ENCODE measurements at regions not wholly inside any gene's neighbourhood (a gene's known extent, or its start where the extent isn't known, plus 50 kb on each side); places are given as distances from the start of the nearest gene placed in this dataset.

DNA sequence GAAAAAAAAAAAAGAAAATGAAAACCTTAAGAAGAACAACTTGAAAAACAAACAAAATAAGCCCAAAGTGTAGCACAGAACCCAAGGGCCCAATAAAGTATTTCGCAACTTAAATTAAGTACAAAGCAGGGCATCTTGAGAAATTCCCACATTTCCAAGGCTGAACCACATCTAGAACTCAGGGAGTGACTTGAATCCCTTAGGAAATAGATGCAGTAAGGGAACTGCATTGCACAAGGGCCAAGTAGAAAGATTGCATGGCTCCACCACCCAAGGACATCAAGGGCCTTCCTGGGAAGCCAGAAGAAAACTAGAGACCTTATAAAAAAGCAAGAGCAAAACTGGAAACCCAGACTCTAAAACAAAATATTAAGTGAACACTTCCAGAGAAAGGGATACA lies 352.7 kb downstream of the CXCL12 start:
- no peak for DNase-seq (ENCODE audit: low read depth, low spot score)

DNA sequence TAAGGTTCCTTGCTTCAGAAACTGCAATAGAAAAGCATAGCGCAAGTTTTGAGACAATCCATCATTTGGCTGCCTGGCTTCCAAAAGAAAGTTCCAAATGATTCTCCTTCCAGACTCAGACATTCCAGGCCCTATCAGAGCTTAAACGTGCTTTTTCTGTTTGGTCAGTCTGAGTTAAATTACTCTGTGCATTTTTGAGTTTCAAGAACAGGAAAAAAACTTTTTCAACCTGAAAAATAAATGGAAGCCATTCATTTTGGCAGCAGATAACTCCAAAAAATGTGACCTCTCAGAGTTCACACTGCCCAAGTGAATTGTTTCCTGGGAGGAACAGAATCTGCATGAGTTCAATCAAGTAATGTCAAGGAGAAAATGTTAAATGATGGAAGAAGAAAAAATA lies 354.2 kb downstream of the CXCL12 start:
- no peak for DNase-seq (ENCODE audit: low read depth, low spot score)

DNA sequence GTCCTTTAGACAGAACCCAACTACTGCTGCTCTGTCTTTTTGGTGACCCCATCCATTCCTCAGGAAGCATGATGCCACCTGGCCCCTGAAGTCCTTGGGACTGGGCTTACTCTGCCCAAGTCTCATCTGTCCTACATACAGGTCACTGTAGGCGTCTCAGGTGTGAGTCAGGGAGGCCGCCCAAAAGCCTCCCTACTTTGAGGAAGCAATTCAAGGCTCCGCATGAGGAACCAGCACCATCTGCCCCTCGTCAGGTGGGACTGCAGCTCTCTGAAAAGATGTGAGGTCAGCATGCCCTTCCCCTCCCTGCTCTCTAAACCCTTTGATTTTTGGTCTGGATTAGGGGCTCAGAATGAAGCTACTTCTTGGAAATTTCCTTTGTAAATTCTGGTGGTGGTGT lies 354.8 kb downstream of the CXCL12 start:
- DNase-seq (ENCODE audit: low read depth, low spot score), result peak; percentile 23

GRCh38 chr10:44028384-44029137 lies 356.3 kb downstream of the CXCL12 start:
- DNase-seq (ENCODE audit: low read depth, low spot score), result no peak

DNA sequence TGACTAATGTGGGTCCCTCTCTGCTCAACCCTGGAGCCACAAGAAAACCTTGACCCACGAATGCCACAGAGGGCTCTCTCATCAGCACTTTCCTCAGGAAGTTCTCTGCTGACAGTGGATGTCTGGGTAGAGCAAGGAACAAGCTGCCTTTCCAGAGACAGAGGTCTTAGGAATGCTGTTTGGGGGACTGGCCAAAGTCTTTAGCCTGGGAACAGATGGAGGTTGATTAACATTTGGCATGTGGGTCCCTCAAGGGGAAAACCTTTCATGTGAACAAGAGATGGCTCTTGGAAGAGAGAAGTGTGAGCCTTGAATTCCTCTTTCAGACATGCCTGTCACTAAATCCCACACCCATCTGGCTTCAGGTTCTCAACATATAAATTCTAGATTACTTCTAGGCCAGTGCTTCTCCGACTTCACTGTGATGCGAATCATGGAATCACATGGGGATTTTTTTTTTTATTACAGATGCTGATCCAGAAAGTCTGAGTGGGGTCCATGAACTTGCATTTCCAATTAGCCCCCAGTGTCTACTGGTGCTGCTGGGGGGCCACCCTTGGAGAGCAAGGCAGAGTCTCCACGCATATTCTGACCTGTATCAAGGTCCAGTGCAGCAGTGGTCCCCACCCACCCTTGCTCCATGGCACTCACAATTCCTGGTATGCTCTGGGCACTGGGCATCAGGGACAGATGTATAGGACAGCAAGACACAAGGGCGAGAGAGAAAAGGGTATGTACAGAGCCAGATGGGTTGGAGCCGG lies 360.4 kb downstream of the CXCL12 start:
- no peak for DNase-seq (ENCODE audit: low read depth, low spot score)

DNA sequence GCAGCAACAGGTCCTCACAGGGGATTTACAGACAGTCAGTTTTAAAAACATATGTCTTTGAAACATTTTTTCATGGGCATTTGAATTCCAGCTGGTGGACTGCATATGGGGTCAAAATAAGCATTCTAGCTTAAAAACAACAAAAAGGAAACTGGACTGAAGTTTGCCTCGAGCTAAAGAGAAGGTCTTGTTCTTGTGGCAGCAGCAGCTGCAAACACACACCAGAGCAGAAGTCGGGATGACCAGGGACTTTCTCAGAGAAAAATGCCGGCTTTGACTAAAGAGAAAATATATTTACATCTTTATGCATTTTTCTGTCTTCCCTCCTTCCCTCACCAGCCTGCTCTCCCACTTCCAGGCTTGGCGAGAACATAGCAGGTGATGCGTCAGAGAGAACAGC lies 361.4 kb downstream of the CXCL12 start:
- no peak for DNase-seq (ENCODE audit: low read depth, low spot score)

- DNase-seq (ENCODE audit: low read depth, low spot score), result no peak
Measured at GRCh38 chr10:44022203-44022602, 362.7 kb downstream of the CXCL12 start.

DNA sequence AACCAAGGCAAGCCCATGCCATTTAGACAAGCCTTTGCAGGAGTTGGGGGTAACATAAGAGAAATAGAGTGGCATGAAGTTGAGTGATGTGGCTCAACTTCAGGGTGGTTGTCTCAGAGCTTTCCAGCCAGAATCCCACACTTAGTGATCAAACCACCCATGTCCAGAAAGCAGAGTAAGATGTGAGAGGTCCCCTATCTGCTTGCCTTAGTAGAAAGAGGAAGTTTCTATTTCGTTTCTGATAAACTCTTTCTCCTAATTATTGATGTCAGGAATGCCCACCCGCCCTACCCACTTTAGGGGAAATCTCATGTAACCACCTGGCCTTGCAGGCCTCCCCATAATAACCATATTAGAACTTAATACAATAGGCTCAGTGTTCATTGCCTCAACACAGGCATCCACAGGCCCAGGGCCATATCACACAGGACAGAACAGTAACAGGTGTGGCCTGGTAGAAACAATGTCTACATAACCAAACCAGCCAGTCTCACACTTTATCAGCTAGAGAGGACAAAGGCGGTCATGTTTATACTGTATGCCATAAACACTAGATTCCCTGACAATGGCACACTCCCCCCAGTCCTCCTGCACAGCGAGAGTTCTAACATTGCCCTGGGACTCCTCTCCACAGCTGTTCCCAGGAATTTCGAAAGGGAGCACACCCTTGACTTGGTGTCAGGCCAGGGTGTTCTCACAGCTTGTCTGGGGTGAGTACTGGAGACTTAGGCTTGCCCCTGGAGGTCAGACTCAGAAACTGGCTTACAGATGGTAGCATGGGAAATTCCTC lies 364.4 kb downstream of the CXCL12 start:
- DNase-seq (ENCODE audit: low read depth, low spot score), result no peak

DNA sequence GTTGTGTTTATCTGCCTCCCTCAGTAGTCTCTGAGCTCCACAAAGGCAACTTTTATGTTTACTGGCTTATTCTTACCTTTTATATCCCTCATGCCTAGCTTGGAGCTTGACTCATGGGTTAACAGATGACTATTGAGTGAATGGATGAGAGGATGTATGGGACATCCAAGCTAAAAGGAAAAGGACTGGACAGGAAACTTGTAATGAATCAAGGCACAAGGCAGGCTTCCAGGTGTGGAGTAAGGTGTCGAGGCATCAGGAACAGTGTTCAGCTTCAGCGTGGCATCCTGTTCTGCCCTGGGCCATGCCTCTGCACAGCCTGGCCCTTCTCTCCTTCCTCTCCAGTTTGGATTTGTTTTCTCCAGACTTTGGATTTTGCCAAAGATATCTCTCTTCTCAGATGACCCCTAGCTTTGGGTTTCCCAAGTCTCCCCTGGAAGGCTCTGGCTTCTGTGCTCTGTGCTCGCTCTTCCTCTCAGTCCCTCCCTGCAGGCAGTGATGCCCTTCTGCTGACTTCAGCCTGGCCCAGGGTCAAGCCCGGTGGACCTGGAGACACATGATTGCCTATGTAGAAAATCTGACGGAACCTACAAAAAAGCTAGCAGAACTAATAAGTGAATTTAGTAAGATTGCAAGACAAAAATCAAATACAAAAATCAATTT lies 367.3 kb downstream of the CXCL12 start:
- no peak for DNase-seq (ENCODE audit: low read depth, low spot score)

GRCh38 chr10:44016589-44017482 lies 368.1 kb downstream of the CXCL12 start:
- DNase-seq (ENCODE audit: low read depth, low spot score), result no peak

DNA sequence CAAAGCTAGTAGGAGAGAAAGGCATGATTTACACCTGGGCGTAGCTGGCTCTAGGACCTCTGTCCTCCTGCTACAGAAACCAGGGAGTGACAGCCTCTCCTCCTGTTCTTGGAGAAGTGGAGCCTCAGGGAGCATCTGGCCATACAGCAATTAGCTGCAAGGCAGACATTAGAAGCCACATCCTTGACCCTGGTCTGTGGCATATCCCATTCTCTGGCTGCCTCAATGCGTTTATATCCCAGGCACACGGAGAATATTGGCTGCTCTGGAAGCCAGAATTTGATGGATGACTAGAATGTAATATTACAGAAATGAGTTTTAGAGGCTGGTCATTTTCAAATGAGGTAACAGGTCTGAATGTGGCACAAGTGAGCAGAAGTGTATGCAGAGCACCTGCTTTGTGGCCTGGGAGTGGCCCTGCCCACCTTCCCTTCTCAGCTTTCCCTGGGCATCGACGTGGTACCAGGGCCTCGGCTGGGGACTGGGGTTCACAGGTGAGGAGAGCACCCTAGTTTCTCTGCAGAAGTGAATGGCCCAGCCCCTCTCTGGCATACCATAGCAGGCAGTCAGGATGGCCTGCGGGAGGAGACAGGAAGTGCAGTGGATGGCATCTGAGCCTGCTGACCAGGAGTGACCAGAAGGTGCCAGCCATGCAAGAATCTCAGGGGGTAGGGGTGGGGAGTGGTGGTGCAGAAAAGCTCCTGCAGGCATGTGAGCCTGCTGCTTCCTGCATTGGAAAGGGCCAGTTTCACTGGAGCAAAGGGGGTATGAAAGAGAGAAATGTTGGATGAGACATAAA lies 367.2 kb upstream of the ZNF32 start:
- DNase-seq (ENCODE audit: low read depth, low spot score), result no peak

DNA sequence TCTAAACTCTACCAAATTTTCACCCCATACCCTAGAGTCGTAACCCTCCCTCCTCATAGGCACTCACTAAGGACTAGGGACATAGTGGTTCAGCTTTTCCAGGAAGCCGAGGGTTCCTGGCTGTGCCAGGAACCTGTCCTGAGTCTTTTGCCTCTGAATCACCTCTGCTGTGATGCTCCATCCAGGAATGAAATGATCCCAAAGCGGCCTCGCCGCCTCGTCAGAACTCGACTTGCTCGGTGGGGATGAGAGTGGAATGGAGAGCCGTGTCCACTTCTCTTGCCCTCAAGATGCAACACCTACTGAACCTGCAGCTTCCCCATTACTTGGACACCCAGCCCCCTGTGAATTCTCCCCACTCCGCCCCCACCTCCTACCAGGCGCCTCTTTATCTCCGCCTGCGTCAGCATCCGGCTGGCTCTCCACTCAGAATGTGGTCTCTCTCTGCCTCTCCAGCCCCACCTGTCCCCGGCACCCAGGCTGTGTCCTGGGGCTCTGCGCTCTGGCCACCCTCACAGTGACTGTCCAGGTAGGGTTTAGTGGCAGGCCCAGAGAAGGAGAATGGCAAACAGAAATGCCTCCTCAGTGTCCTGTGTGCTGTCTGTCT lies 366.1 kb upstream of the ZNF32 start:
- no peak for DNase-seq (ENCODE audit: low read depth, low spot score)

DNA sequence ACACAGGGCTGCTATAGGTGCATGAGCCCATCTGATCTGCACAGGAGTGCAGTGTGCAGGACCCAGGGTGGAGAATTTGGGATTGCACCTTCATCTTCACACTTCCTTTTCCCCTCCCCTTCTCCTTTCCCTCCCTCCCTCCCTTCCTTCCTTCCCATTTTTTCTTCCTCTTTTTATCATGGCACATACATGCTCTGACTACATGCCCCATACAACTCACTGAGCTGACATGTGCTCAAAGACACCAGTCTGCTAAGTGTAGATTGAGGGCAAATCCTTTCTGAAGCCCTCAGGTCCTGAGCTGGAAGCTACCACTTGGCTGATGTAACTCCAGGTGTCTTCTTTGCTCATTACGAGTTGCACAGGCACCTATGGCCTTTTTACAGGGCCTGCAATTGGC lies 365.3 kb upstream of the ZNF32 start:
- no peak for DNase-seq (ENCODE audit: low read depth, low spot score)

DNA sequence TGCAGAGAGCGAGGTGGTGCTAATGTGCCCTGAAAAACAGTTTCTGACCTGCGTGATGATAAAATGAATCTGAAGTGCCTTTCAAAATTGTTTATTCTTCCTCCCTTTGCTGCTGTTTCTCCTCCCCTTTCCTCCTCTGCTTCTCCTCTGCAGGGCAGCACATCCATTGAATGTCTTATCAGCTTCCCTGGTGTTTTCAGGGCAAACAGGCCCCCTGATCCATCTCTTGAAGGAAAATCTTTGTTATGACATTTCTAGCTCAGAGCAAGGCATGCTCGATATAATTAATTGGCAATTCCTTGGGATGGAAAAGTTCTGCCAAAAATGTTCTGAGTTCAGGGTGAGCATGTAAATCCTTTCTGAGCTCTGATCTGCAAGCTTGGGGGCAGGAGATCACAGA lies 364.2 kb upstream of the ZNF32 start:
- no peak for DNase-seq (ENCODE audit: low read depth, low spot score)

GRCh38 chr10:44011603-44011981 lies 362.9 kb upstream of the ZNF32 start:
- no peak for DNase-seq (ENCODE audit: low read depth, low spot score)

- DNase-seq (ENCODE audit: low read depth, low spot score), result no peak
Measured at GRCh38 chr10:44010873-44011602, 362.4 kb upstream of the ZNF32 start.

GRCh38 chr10:44009891-44010632 lies 361.4 kb upstream of the ZNF32 start:
- DNase-seq (ENCODE audit: low read depth, low spot score), result no peak

Measured in iPS DF 19.7 (cell line).